Body of pancreas (tissue), 4 donors: ENCODE measurements at regions not wholly inside any gene's neighbourhood (a gene's known extent, or its start where the extent isn't known, plus 50 kb on each side); places are given as distances from the start of the nearest gene placed in this dataset.

Experiments
- POLR2A ChIP-seq, 3 donors: fragments of 450-650 bp; IDR thresholded peaks; one replicate each; pipeline ENCODE4 v1.6.1; 2016; ENCODE audit warnings: antibody characterized with exemption in 3 of 3, mild to moderate bottlenecking in 2 of 3
- TF ChIP-seq, protein P1 (sequence below), 7 experiments: fragments of 450-650 bp in 4 of 7; fragments of 200-600 bp in 3 of 7; sonication (generic) in 3 of 7; IDR thresholded peaks; one replicate each; pipeline ENCODE4 v1.5.1; 2016 to 2019; ENCODE audit warnings: antibody characterized with exemption in 7 of 7

DNA sequence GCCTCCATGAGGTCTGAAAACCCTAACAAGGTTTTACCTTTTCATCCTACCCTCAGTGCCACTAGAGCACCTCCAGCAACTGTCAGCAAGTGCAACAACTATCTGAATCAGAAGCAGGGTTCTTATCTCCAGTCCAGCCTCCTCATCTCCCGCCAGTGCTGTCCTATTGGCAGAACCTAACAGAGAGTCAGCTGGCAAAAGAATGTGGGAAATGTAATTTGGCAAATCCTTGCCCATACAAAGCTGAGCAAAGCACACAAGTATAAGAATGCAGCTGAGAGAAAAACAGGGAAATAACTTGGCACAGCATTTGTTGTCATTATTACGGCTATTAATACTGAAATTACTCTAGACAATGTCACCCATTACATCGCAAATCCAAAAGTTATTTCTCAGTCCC, 124.2 kb downstream of the ATP6V1G3 start:
- TF ChIP-seq, protein P1, sequence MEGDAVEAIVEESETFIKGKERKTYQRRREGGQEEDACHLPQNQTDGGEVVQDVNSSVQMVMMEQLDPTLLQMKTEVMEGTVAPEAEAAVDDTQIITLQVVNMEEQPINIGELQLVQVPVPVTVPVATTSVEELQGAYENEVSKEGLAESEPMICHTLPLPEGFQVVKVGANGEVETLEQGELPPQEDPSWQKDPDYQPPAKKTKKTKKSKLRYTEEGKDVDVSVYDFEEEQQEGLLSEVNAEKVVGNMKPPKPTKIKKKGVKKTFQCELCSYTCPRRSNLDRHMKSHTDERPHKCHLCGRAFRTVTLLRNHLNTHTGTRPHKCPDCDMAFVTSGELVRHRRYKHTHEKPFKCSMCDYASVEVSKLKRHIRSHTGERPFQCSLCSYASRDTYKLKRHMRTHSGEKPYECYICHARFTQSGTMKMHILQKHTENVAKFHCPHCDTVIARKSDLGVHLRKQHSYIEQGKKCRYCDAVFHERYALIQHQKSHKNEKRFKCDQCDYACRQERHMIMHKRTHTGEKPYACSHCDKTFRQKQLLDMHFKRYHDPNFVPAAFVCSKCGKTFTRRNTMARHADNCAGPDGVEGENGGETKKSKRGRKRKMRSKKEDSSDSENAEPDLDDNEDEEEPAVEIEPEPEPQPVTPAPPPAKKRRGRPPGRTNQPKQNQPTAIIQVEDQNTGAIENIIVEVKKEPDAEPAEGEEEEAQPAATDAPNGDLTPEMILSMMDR (IDR thresholded peaks at IDR 0.05), result no peak
- no peak for TF ChIP-seq POLR2A (IDR thresholded peaks at IDR 0.05)
